H1 (cell line): ENCODE measurements at regions not wholly inside any gene's neighbourhood (a gene's known extent, or its start where the extent isn't known, plus 50 kb on each side); places are given as distances from the start of the nearest gene placed in this dataset.

Source experiments
- CTCF ChIA-PET: fragments of 300-600 bp; sonication (Branson Sonifier 250); formaldehyde crosslinking; loops from one replicate; lab custom pipeline; 2021; ENCODE audit not compliant: partially characterized antibody; lab: Charles Lee
- POLR2A ChIA-PET: fragments of 300-600 bp; sonication (Branson Sonifier 250); formaldehyde crosslinking; loops from one replicate; lab custom pipeline; 2021; ENCODE audit warnings: inconsistent platforms; ENCODE audit not compliant: partially characterized antibody; lab: Charles Lee
- DNase-seq, 2 experiments: peaks; one replicate each; pipeline versions ENCODE4 v3.0.0 to v3.0.0-alpha.2; 2010 to 2022; ENCODE audit warnings: low spot score in 2 of 2, low read depth in 1 of 2, mixed read lengths in 1 of 2
- FAIRE-seq: peaks from 2 replicates; lab custom pipeline; 2011; peaks lifted over from hg19 to GRCh38; lab: Jason Lieb, UNC
- H2AFZ ChIP-seq: 2 replicates; pipeline ENCODE4 v1.8.1; 2012; ENCODE audit warnings: low read length, inconsistent platforms
- H2AK5ac ChIP-seq: 2 replicates; pipeline ENCODE4 v1.6.1; 2013; ENCODE audit warnings: low read depth, low read length
- H2BK120ac ChIP-seq: replicated peaks from 2 replicates; pipeline ENCODE3; 2013; ENCODE audit warnings: low read depth, low read length, inconsistent platforms
- H2BK12ac ChIP-seq: 2 replicates; pipeline ENCODE4 v1.6.1; 2013; ENCODE audit warnings: low read depth, low read length
- H2BK15ac ChIP-seq: 2 replicates; pipeline ENCODE4 v1.6.1; 2013; ENCODE audit warnings: low read length
- H2BK20ac ChIP-seq: 2 replicates; pipeline ENCODE4 v1.6.1; 2013; ENCODE audit warnings: low read length
- H2BK5ac ChIP-seq: 2 replicates; pipeline ENCODE4 v1.6.1; 2013; ENCODE audit warnings: low read depth, low read length
- H3K14ac ChIP-seq: 2 replicates; pipeline ENCODE4 v1.6.1; 2013; ENCODE audit warnings: inconsistent platforms; ENCODE audit not compliant: insufficient read length
- H3K18ac ChIP-seq: 2 replicates; pipeline ENCODE4 v1.6.1; 2013; ENCODE audit warnings: low read length; ENCODE audit errors: extremely low read depth
- H3K23ac ChIP-seq: 2 replicates; pipeline ENCODE4 v1.6.1; 2013; ENCODE audit warnings: inconsistent platforms; ENCODE audit not compliant: insufficient read length
- H3K23me2 ChIP-seq: 2 replicates; pipeline ENCODE4 v1.6.1; 2013; ENCODE audit warnings: low read depth, low read length
- H3K27ac ChIP-seq: 2 replicates; pipeline ENCODE4 v1.6.1; 2011; ENCODE audit warnings: low read depth, low read length, inconsistent platforms
- H3K27me3 ChIP-seq, 4 experiments: replicated peaks in 1 of 4; 1 replicate in 1 of 4; 2 replicates in 3 of 4; pipeline versions ENCODE4 v1.6.1 to v1.8.1; 2011 to 2013; ENCODE audit warnings: low read length in 3 of 4, mild to moderate bottlenecking in 3 of 4, inconsistent platforms in 2 of 4, mixed read lengths in 2 of 4, moderate library complexity in 1 of 4; ENCODE audit not compliant: control insufficient read depth in 3 of 4, insufficient read depth in 3 of 4; ENCODE audit errors: extremely low read depth in 1 of 4
- H3K36me3 ChIP-seq, 4 experiments: 2 replicates each; pipeline versions ENCODE4 v1.6.1 to v1.8.1; 2011 to 2013; ENCODE audit warnings: mild to moderate bottlenecking in 4 of 4, low read length in 3 of 4, moderate library complexity in 2 of 4, control low read depth in 1 of 4, inconsistent platforms in 1 of 4; ENCODE audit not compliant: insufficient read depth in 4 of 4, control insufficient read depth in 2 of 4
- H3K4ac ChIP-seq: replicated peaks from 2 replicates; pipeline ENCODE3; 2013; ENCODE audit warnings: low read length, low read depth, mixed read lengths, inconsistent platforms; ENCODE audit not compliant: insufficient read length
- H3K4me1 ChIP-seq, 4 experiments: replicated peaks in 1 of 4; 1 replicate in 1 of 4; 2 replicates in 3 of 4; pipeline versions ENCODE4 v1.6.1 to v1.8.1; 2011 to 2013; ENCODE audit warnings: low read length in 3 of 4, inconsistent platforms in 2 of 4, mixed read lengths in 1 of 4; ENCODE audit not compliant: insufficient read depth in 4 of 4, control insufficient read depth in 3 of 4
- H3K4me2 ChIP-seq, 2 experiments: 2 replicates each; pipeline versions ENCODE4 v1.6.1 to v1.8.1; 2011 to 2013; ENCODE audit warnings: low read depth in 2 of 2, low read length in 2 of 2, control low read depth in 1 of 2, inconsistent platforms in 1 of 2, mild to moderate bottlenecking in 1 of 2; ENCODE audit not compliant: insufficient read depth in 1 of 2
- H3K4me3 ChIP-seq, 4 experiments: fragments of 200-600, 300-600 bp in 1 of 4; sonication (generic), shearing (Covaris generic), sonication (Bioruptor Twin) in 1 of 4; 2 replicates each; pipeline versions ENCODE4 v1.5.1 to v1.8.1; 2011 to 2016; ENCODE audit warnings: low read length in 4 of 4, low read depth in 3 of 4, control low read depth in 2 of 4, inconsistent platforms in 2 of 4, mild to moderate bottlenecking in 2 of 4, mixed read lengths in 1 of 4, moderate library complexity in 1 of 4; ENCODE audit not compliant: insufficient read depth in 2 of 4; ENCODE audit errors: extremely low read depth in 1 of 4
- H3K56ac ChIP-seq: replicated peaks from 2 replicates; pipeline ENCODE3; 2013; ENCODE audit warnings: low read depth, mild to moderate bottlenecking, mixed read lengths, low read length, inconsistent platforms; ENCODE audit not compliant: insufficient read length
- H3K79me1 ChIP-seq: 2 replicates; pipeline ENCODE4 v1.6.1; 2013; ENCODE audit warnings: low read depth, low read length, control low read depth
- H3K79me2 ChIP-seq, 2 experiments: 2 replicates each; pipeline versions ENCODE4 v1.6.1 to v1.8.1; 2012 to 2013; ENCODE audit warnings: low read length in 2 of 2, mild to moderate bottlenecking in 2 of 2, inconsistent platforms in 1 of 2; ENCODE audit not compliant: insufficient read depth in 2 of 2, control insufficient read depth in 1 of 2
- H3K9ac ChIP-seq, 4 experiments: replicated peaks in 1 of 4; 1 replicate in 1 of 4; 2 replicates in 3 of 4; pipeline versions ENCODE4 v1.6.1 to v1.8.1; 2011 to 2013; ENCODE audit warnings: low read depth in 3 of 4, low read length in 3 of 4, control low read depth in 2 of 4, mild to moderate bottlenecking in 2 of 4, moderate library complexity in 2 of 4, inconsistent platforms in 1 of 4; ENCODE audit errors: extremely low read depth in 1 of 4
- H3K9me3 ChIP-seq, 2 experiments: 2 replicates each; pipeline versions ENCODE4 v1.6.1 to v1.8.1; 2012 to 2013; ENCODE audit warnings: mild to moderate bottlenecking in 2 of 2, moderate library complexity in 2 of 2, control low read depth in 1 of 2, inconsistent platforms in 1 of 2, low read depth in 1 of 2, low read length in 1 of 2, mixed read lengths in 1 of 2; ENCODE audit not compliant: insufficient read depth in 2 of 2
- H4K20me1 ChIP-seq, 2 experiments: replicated peaks in 1 of 2; 2 replicates each; pipeline versions ENCODE3 to v1.8.1; 2011 to 2013; ENCODE audit warnings: inconsistent platforms in 2 of 2, low read length in 2 of 2, mild to moderate bottlenecking in 1 of 2; ENCODE audit not compliant: insufficient read depth in 2 of 2, control insufficient read depth in 1 of 2
- H4K5ac ChIP-seq: 2 replicates; pipeline ENCODE4 v1.6.1; 2013; ENCODE audit warnings: low read length, low read depth, mixed read lengths, inconsistent platforms; ENCODE audit not compliant: insufficient read length
- H4K8ac ChIP-seq: 2 replicates; pipeline ENCODE4 v1.8.0; 2013; ENCODE audit warnings: mild to moderate bottlenecking, moderate library complexity, low read length, inconsistent platforms; ENCODE audit not compliant: insufficient read depth; ENCODE audit errors: extremely low read depth
- H4K91ac ChIP-seq: replicated peaks from 2 replicates; pipeline ENCODE3; 2013; ENCODE audit warnings: low read length, mixed read lengths, inconsistent platforms; ENCODE audit not compliant: insufficient read length
- BRCA1 ChIP-seq: IDR thresholded peaks from 2 replicates; pipeline ENCODE4 v1.6.1; 2012; ENCODE audit warnings: low read depth, low read length, improper control_type of control experiment
- CBX8 ChIP-seq: fragments of 300-800, 300-1000 bp; sonication (generic); IDR thresholded peaks from 2 replicates; pipeline ENCODE4 v1.7.1; 2016; ENCODE audit warnings: low read depth, low read length, borderline replicate concordance
- EGR1 ChIP-seq: IDR thresholded peaks from 2 replicates; pipeline ENCODE4 v1.6.1; 2011; ENCODE audit warnings: low read depth, low read length, borderline replicate concordance
- KDM4A ChIP-seq: IDR thresholded peaks from one replicate; pipeline ENCODE4 v1.7.1; 2012; ENCODE audit warnings: low read depth, mild to moderate bottlenecking, moderate library complexity, low read length, inconsistent platforms; ENCODE audit not compliant: severe bottlenecking
- SIN3A ChIP-seq, 2 experiments: IDR thresholded peaks in 1 of 2; conservative IDR thresholded peaks in 1 of 2; 2 replicates each; pipeline ENCODE4 v1.6.1; 2011 to 2012; ENCODE audit warnings: low read length in 2 of 2, improper control_type of control experiment in 1 of 2, low read depth in 1 of 2, mild to moderate bottlenecking in 1 of 2
- SP1 ChIP-seq: IDR thresholded peaks from 2 replicates; pipeline ENCODE4 v1.6.1; 2011; ENCODE audit warnings: low read depth, low read length
- SP2 ChIP-seq: IDR thresholded peaks from 2 replicates; pipeline ENCODE4 v1.6.1; 2012; ENCODE audit warnings: mild to moderate bottlenecking, low read length, inconsistent platforms
- WGBS, 2 experiments: shearing (Covaris generic) in 1 of 2; methylation state at CpG; one replicate each; pipeline versions ENCODE4 v1.1.6 to v1.1.7; 2013 to 2015; ENCODE audit warnings: low lambda C conversion rate in 2 of 2, mixed read lengths in 2 of 2, inconsistent platforms in 1 of 2, low coverage in 1 of 2, missing lambda C conversion rate in 1 of 2; ENCODE audit not compliant: insufficient replicate concordance in 2 of 2, insufficient coverage in 1 of 2, insufficient read length in 1 of 2; ENCODE audit errors: extremely low coverage in 1 of 2, missing lambda C conversion rate in 1 of 2; 5-methylcytosine and 5-hydroxymethylcytosine counted together

- no peak overlapping the region for H2BK12ac ChIP-seq
- H4K8ac ChIP-seq, result no peak overlapping the region
- H3K79me2 ChIP-seq, result no peaks in the 10 kb centered on the region
- no peak overlapping the region for H3K9ac ChIP-seq
- H3K18ac ChIP-seq, result no peak overlapping the region
- no peak overlapping the region for H3K27ac ChIP-seq
- no peak overlapping the region for H3K23ac ChIP-seq
- CTCF ChIA-PET, result interaction anchor here (1.2 kb wide), 1 partner anchor 58 kb away, joined by 3 read pairs; no protein-coding TSS in a partner anchor
- no peak overlapping the region for H2BK15ac ChIP-seq
- H3K4me2 ChIP-seq, result peak overlapping the region; percentile 9 to 35; a peak in 1 of 4 replicates
- peaks cover 0 to 3% (median 0%) of the 10 kb centered on the region in 4 experiments; a peak in 1 of 7 replicates for H3K4me1 ChIP-seq
- POLR2A ChIA-PET, result no interaction called here
- H2BK120ac ChIP-seq, result no peak overlapping the region
- TF ChIP-seq EGR1 (no peak), SP2 (no peak), SIN3A (conservative IDR thresholded peaks at IDR 0.05 in 1 of 2, IDR thresholded peaks at IDR 0.05 in 1 of 2; ENCODE audit: low read depth in 1 of 2, low read length in 2 of 2) (no peak), KDM4A (no peak), SP1 (no peak), BRCA1 (no peak), CBX8 (no peak)
- TF ChIP-seq, all 59 proteins: peak for 0
- Histone ChIP-seq H4K20me1 (no peaks in the 10 kb centered on the region), H3K27me3 (no peaks in the 10 kb centered on the region; a peak in 2 of 7 replicates), H3K4ac (no peak overlapping the region), H3K14ac (no peak overlapping the region), H2AFZ (no peak overlapping the region), H3K4me3 (no peak overlapping the region; a peak in 1 of 8 replicates), H2BK5ac (no peak overlapping the region), H4K5ac (no peak overlapping the region), H3K79me1 (no peaks in the 10 kb centered on the region), H2BK20ac (no peak overlapping the region), H3K23me2 (no peaks in the 10 kb centered on the region), H2AK5ac (no peak overlapping the region), H3K56ac (no peak overlapping the region), H3K36me3 (no peaks in the 10 kb centered on the region), H4K91ac (no peak overlapping the region), H3K9me3 (no peaks in the 10 kb centered on the region)
- no peak for FAIRE-seq
- no peak for DNase-seq
- WGBS, 2 experiments, result 39% methylated on average over 7 of the region's 7 CpGs; no CpG with 5 or more reads in 1 of the 2 experiments
Observed at GRCh38 chr3:137468446-137468845, 295.7 kb upstream of the SOX14 start.
